ENCODE measurements at regions not wholly inside any gene's neighbourhood (a gene's known extent, or its start where the extent isn't known, plus 50 kb on each side); places are given as distances from the start of the nearest gene placed in this dataset.

- TF ChIP-seq, protein P1, sequence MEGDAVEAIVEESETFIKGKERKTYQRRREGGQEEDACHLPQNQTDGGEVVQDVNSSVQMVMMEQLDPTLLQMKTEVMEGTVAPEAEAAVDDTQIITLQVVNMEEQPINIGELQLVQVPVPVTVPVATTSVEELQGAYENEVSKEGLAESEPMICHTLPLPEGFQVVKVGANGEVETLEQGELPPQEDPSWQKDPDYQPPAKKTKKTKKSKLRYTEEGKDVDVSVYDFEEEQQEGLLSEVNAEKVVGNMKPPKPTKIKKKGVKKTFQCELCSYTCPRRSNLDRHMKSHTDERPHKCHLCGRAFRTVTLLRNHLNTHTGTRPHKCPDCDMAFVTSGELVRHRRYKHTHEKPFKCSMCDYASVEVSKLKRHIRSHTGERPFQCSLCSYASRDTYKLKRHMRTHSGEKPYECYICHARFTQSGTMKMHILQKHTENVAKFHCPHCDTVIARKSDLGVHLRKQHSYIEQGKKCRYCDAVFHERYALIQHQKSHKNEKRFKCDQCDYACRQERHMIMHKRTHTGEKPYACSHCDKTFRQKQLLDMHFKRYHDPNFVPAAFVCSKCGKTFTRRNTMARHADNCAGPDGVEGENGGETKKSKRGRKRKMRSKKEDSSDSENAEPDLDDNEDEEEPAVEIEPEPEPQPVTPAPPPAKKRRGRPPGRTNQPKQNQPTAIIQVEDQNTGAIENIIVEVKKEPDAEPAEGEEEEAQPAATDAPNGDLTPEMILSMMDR (IDR thresholded peaks at IDR 0.05; ENCODE audit: unreplicated experiment) = no peak
- no peaks in the 10 kb centered on the region for H3K9me3 Mint-ChIP-seq (ENCODE audit: unreplicated experiment)
- H3K4me3 Mint-ChIP-seq (ENCODE audit: unreplicated experiment) = no peak overlapping the region
- no peaks in the 10 kb centered on the region for H3K27me3 Mint-ChIP-seq (ENCODE audit: insufficient read depth, unreplicated experiment)
- DNase-seq (ENCODE audit: unreplicated experiment) = no peak
- H3K4me1 Mint-ChIP-seq (ENCODE audit: insufficient read depth, unreplicated experiment) = no peaks in the 10 kb centered on the region
- H3K36me3 Mint-ChIP-seq (ENCODE audit: insufficient read depth, unreplicated experiment) = no peaks in the 10 kb centered on the region
- ChIA-PET CTCF (no interaction called here), POLR2A (no interaction called here)
- BruUV-seq (replicated peaks) = no TSS peak
- intact Hi-C loops (cut with micrococcal nuclease) = no loop called here
- no peak overlapping the region for H3K27ac Mint-ChIP-seq (ENCODE audit: low read depth, unreplicated experiment)
Observed at GRCh38 chr5:2006971-2007291, 124.2 kb upstream of the IRX4 start.

DNA sequence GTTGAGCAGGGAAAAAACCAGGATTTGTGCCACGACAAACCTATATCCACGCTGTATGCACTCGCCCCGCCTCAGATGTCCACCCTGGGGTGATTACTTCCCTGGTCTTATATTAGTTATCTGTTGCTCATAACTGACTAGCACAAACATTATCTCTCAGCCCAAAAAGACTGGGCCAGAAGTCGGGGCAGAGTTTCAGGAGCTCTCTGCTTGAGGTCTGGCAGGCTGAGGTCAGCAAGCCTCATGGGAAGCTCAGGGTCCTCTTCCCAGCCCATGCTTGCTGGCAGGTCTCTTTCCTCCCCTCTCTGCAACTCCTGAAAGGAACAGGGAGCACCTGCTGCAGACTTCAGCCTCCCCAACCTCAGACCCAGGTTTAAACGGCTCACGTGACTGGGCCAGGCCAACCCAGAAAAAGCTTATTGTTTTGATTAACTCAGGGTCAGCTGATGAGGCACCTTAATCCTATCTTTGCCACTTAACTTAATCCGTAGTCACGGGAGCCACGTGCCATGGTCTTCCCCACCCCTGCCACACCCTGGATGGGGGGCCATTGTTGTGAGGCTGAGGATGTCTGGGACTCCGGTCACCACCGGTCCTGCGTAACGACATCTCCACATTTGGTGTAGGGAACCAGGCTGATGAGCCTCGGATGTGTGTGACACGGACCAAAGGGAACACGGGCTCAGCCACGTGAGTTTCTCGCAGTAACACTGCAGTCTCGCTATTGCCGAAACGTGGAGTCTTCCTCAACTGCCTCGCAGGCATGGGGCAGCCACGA, 123.7 kb upstream of the IRX4 start:
- TF ChIP-seq, protein P1 (IDR thresholded peaks at IDR 0.05; ENCODE audit: unreplicated experiment) = no peak
- Mint-ChIP-seq H3K9me3 (ENCODE audit: unreplicated experiment) (no peaks in the 10 kb centered on the region), H3K4me3 (ENCODE audit: unreplicated experiment) (no peak overlapping the region), H3K36me3 (ENCODE audit: insufficient read depth, unreplicated experiment) (peaks cover 5% of the 10 kb centered on the region), H3K4me1 (ENCODE audit: insufficient read depth, unreplicated experiment) (no peaks in the 10 kb centered on the region), H3K27me3 (ENCODE audit: insufficient read depth, unreplicated experiment) (no peaks in the 10 kb centered on the region), H3K27ac (ENCODE audit: low read depth, unreplicated experiment) (no peak overlapping the region)
- DNase-seq (ENCODE audit: unreplicated experiment) = no peak
- intact Hi-C loops (cut with micrococcal nuclease) = no loop called here
- ChIA-PET POLR2A (interaction anchor here (0.8 kb wide), 1 partner anchor 120 kb away, joined by 3 read pairs; no protein-coding TSS in a partner anchor), CTCF (no interaction called here)
- no TSS peak for BruUV-seq (replicated peaks)

DNA sequence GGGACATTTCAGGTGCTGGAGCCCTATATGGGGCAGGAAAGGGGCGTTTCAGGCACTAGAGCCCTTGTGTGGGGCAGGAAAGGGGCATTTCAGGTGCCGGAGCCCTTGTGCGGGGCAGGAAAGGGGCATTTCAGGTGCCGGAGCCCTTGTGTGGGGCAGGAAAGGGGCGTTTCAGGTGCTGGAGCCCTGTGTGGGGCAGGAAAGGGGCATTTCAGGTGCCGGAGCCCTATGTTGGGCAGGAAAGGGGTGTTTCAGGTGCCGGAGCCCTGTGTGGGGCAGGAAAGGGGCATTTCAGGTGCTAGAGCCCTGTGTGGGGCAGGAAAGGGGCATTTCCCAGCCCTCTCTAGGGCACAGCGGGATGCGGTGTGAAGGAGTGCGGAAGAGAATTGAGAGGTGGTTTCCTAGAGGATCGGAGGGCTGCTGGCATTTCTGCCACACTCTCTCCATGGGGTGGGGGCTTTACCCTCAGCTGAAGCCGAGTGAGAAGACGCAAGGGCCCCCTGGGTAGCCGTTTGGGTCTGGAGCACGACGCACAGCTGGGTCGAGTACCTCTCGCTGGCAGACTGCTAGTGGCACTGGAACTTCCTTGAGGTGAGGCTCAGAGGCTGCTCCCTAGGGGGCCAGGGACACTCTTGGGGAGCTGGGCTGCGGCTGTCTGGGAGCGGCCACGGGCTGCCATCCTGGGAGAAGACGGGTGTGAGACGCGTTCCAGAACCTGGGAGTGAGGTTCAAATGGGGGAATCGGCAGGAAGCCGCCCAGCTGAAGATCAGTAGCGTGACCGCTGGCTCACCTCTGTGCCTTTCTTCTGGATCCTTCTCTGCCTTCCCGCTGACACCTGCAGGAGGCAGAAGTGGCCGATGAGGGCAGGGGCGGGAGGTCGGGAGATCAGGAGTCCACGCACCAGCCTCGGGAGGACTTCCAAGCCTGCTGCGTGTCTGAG, 122.6 kb upstream of the IRX4 start:
- no peak overlapping the region for H3K27ac Mint-ChIP-seq (ENCODE audit: low read depth, unreplicated experiment)
- TF ChIP-seq, protein P1 (IDR thresholded peaks at IDR 0.05; ENCODE audit: unreplicated experiment) = no peak
- intact Hi-C loops (cut with micrococcal nuclease) = no loop called here
- POLR2A ChIA-PET = interaction anchor here (0.8 kb wide), 1 partner anchor 119 kb away, joined by 3 read pairs; no protein-coding TSS in a partner anchor
- H3K4me1 Mint-ChIP-seq (ENCODE audit: insufficient read depth, unreplicated experiment) = no peaks in the 10 kb centered on the region
- H3K9me3 Mint-ChIP-seq (ENCODE audit: unreplicated experiment) = no peaks in the 10 kb centered on the region
- CTCF ChIA-PET = no interaction called here
- no TSS peak for BruUV-seq (replicated peaks)
- H3K27me3 Mint-ChIP-seq (ENCODE audit: insufficient read depth, unreplicated experiment) = peaks cover under 1% of the 10 kb centered on the region
- peaks cover 5% of the 10 kb centered on the region for H3K36me3 Mint-ChIP-seq (ENCODE audit: insufficient read depth, unreplicated experiment)
- DNase-seq (ENCODE audit: unreplicated experiment) = no peak
- no peak overlapping the region for H3K4me3 Mint-ChIP-seq (ENCODE audit: unreplicated experiment)

DNA sequence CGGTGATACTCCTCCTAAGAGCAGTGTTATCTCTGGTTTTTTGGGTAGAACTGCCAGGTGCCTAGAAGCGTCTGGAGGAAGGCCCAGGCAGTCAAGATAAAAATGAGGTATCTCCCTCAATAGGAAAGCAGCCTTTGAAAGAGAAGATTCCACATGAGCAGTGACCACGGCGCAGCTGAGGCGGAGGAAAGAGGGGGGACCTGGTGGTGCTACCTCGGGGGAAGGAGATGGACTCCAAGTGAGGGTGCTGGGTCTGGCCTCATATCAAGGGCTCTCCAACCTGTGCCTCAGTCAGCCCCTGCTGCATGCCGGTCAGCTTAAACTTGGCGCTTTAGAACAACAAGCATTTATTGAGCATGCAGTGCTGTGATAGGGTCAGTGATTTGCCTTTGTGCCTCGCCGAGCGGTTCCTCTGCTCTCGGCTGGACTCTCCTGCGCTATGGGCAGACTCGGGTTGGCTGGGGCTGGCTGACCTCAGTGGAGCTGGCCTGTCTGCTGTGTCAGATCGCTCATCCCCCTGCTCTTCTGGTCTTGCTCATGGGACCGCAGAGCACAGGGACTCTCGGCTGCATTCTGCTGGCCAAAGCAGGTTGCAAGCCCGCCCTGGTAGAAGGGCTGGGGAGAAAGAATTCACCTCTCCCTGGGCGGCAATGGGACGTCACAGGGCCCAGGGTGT, 121.1 kb upstream of the IRX4 start:
- intact Hi-C loops (cut with micrococcal nuclease) = no loop called here
- ChIA-PET POLR2A (no interaction called here), CTCF (no interaction called here)
- H3K9me3 Mint-ChIP-seq (ENCODE audit: unreplicated experiment) = peaks cover 1% of the 10 kb centered on the region
- H3K4me1 Mint-ChIP-seq (ENCODE audit: insufficient read depth, unreplicated experiment) = peaks cover 5% of the 10 kb centered on the region
- DNase-seq (ENCODE audit: unreplicated experiment) = no peak
- H3K27ac Mint-ChIP-seq (ENCODE audit: low read depth, unreplicated experiment) = no peak overlapping the region
- H3K4me3 Mint-ChIP-seq (ENCODE audit: unreplicated experiment) = no peak overlapping the region
- TF ChIP-seq, protein P1 (IDR thresholded peaks at IDR 0.05; ENCODE audit: unreplicated experiment) = no peak
- H3K27me3 Mint-ChIP-seq (ENCODE audit: insufficient read depth, unreplicated experiment) = peaks cover 16% of the 10 kb centered on the region
- peaks cover 5% of the 10 kb centered on the region for H3K36me3 Mint-ChIP-seq (ENCODE audit: insufficient read depth, unreplicated experiment)
- no TSS peak for BruUV-seq (replicated peaks)

Data from MCF 10A (cell line).